GM23338 (cell line): ENCODE measurements at regions not wholly inside any gene's neighbourhood (a gene's known extent, or its start where the extent isn't known, plus 50 kb on each side); places are given as distances from the start of the nearest gene placed in this dataset.

Experiments used
- CREB1 ChIP-seq: fragments of 250-450 bp; sonication (Bioruptor Pico); IDR thresholded peaks from 2 replicates; pipeline ENCODE4 v1.5.0; 2020; ENCODE audit warnings: low read depth, mild to moderate bottlenecking, moderate library complexity
- CTCF ChIP-seq, 2 experiments: fragments of 200-600 bp in 1 of 2; sonication (generic) in 1 of 2; conservative IDR thresholded peaks; 2 replicates each; pipeline versions ENCODE4 v1.5.1 to v1.6.1; 2016 to 2017; ENCODE audit warnings: antibody characterized with exemption in 2 of 2, low read depth in 2 of 2, mild to moderate bottlenecking in 2 of 2, moderate library complexity in 1 of 2
- ETS1 ChIP-seq: IDR thresholded peaks from 2 replicates; pipeline ENCODE4 v1.6.1; 2016; ENCODE audit warnings: antibody characterized with exemption
- EZH2 ChIP-seq: fragments of 200-600 bp; sonication (generic); IDR thresholded peaks from one replicate; pipeline ENCODE4 v1.8.0; 2017; ENCODE audit warnings: antibody characterized with exemption, mild to moderate bottlenecking, low read depth; ENCODE audit not compliant: unreplicated experiment
- EZH2phosphoT487 ChIP-seq: fragments of 200-600 bp; sonication (generic); IDR thresholded peaks from one replicate; pipeline ENCODE4 v1.8.1; 2018; ENCODE audit warnings: antibody characterized with exemption; ENCODE audit not compliant: unreplicated experiment
- JUNB ChIP-seq: IDR thresholded peaks from one replicate; pipeline ENCODE4 v1.6.1; 2016; ENCODE audit warnings: antibody characterized with exemption; ENCODE audit not compliant: unreplicated experiment
- NANOG ChIP-seq: IDR thresholded peaks from 2 replicates; pipeline ENCODE4 v1.6.1; 2016; ENCODE audit warnings: antibody characterized with exemption, borderline replicate concordance
- POLR2AphosphoS5 ChIP-seq: IDR thresholded peaks from 2 replicates; pipeline ENCODE4 v1.6.1; 2016; ENCODE audit warnings: antibody characterized with exemption, low read depth
- STAT1 ChIP-seq: IDR thresholded peaks from one replicate; pipeline ENCODE4 v1.6.1; 2016; ENCODE audit warnings: antibody characterized with exemption; ENCODE audit not compliant: unreplicated experiment
- ZNF114 ChIP-seq: fragments of 250-450 bp; sonication (Bioruptor Pico); IDR thresholded peaks from 2 replicates; pipeline ENCODE4 v1.5.0; 2020; ENCODE audit warnings: mild to moderate bottlenecking, moderate library complexity
- ZNF331 ChIP-seq: fragments of 250-450 bp; sonication (Bioruptor Pico); IDR thresholded peaks from 2 replicates; pipeline ENCODE4 v1.5.0; 2020; ENCODE audit warnings: low read depth, mild to moderate bottlenecking, moderate library complexity
- TF ChIP-seq, protein P1 (sequence below): IDR thresholded peaks from one replicate; pipeline ENCODE4 v1.6.1; 2018; ENCODE audit warnings: antibody characterized with exemption; ENCODE audit not compliant: unreplicated experiment

DNA sequence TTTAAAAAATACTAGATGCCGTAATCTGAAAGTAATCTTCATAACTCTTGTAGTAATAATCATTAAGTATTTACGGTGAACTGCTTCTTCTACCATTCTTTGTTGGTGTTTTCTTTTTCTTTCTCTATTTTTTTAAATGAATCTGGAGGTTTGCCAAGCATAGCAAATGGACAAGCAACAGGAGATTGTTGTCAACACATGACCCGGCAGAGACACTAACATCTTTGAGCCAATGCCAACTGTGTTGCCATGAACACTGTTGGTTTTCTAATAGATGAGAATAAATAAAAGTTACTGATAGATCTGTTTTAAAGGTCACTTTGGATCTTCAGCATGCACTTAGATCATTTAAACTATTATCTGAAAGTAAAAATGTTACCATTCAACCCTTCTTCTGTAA is 523.6 kb upstream of the EYS start:
- TF ChIP-seq NANOG = no peak
- TF ChIP-seq EZH2 = no peak
- no peak for TF ChIP-seq CTCF (conservative IDR thresholded peaks at IDR 0.05; ENCODE audit: low read depth in 2 of 2)
- TF ChIP-seq POLR2AphosphoS5 = no peak
- no peak for TF ChIP-seq STAT1
- no peak for TF ChIP-seq EZH2phosphoT487
- TF ChIP-seq, protein P1, sequence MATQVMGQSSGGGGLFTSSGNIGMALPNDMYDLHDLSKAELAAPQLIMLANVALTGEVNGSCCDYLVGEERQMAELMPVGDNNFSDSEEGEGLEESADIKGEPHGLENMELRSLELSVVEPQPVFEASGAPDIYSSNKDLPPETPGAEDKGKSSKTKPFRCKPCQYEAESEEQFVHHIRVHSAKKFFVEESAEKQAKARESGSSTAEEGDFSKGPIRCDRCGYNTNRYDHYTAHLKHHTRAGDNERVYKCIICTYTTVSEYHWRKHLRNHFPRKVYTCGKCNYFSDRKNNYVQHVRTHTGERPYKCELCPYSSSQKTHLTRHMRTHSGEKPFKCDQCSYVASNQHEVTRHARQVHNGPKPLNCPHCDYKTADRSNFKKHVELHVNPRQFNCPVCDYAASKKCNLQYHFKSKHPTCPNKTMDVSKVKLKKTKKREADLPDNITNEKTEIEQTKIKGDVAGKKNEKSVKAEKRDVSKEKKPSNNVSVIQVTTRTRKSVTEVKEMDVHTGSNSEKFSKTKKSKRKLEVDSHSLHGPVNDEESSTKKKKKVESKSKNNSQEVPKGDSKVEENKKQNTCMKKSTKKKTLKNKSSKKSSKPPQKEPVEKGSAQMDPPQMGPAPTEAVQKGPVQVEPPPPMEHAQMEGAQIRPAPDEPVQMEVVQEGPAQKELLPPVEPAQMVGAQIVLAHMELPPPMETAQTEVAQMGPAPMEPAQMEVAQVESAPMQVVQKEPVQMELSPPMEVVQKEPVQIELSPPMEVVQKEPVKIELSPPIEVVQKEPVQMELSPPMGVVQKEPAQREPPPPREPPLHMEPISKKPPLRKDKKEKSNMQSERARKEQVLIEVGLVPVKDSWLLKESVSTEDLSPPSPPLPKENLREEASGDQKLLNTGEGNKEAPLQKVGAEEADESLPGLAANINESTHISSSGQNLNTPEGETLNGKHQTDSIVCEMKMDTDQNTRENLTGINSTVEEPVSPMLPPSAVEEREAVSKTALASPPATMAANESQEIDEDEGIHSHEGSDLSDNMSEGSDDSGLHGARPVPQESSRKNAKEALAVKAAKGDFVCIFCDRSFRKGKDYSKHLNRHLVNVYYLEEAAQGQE = no peak
- TF ChIP-seq ZNF114 (CRISPR knock-in tag) = no peak
- no peak for TF ChIP-seq JUNB
- TF ChIP-seq ZNF331 (CRISPR knock-in tag) = no peak
- TF ChIP-seq CREB1 = no peak
- TF ChIP-seq ETS1 = no peak
